Neural progenitor cell (in vitro differentiated cells): ENCODE measurements at regions not wholly inside any gene's neighbourhood (a gene's known extent, or its start where the extent isn't known, plus 50 kb on each side); places are given as distances from the start of the nearest gene placed in this dataset.
"Not testable (repeated sequence)": the region's sequence is repeated elsewhere in the genome, so short reads cannot be mapped to it uniquely, and the experiment has no call there.

ENCODE experiments used
- EZH2 ChIP-seq: fragments of 200-600 bp; sonication (generic); IDR thresholded peaks from 2 replicates; pipeline ENCODE4 v1.6.1; 2017; ENCODE audit warnings: antibody characterized with exemption, mild to moderate bottlenecking, moderate library complexity
- EZH2phosphoT487 ChIP-seq: fragments of 200-600 bp; sonication (generic); IDR thresholded peaks from 2 replicates; pipeline ENCODE4 v1.6.1; 2017; ENCODE audit warnings: antibody characterized with exemption
- TF ChIP-seq, protein P1 (sequence below): fragments of 200-600 bp; sonication (generic); IDR thresholded peaks from 2 replicates; pipeline ENCODE4 v1.5.1; 2017; ENCODE audit warnings: antibody characterized with exemption, mild to moderate bottlenecking

DNA sequence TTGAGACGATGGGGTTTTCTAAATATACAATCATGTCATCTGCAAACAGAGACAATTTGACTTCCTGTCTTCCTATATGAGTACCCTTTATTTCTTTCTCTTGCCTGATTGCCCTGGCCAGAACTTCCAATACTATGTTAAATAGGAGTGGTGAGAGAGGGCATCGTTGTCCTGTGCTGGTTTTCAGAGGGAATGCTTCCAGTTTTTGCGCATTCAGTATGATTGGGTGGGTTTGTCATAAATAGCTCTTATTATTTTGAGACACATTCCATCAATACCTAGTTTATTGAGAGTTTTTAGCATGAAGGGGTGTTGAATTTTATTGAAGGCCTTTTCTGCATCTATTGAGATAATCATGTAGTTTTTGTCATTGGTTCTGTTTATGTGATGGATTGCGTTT, 86.5 kb upstream of the SNX9 start:
- TF ChIP-seq, protein P1, sequence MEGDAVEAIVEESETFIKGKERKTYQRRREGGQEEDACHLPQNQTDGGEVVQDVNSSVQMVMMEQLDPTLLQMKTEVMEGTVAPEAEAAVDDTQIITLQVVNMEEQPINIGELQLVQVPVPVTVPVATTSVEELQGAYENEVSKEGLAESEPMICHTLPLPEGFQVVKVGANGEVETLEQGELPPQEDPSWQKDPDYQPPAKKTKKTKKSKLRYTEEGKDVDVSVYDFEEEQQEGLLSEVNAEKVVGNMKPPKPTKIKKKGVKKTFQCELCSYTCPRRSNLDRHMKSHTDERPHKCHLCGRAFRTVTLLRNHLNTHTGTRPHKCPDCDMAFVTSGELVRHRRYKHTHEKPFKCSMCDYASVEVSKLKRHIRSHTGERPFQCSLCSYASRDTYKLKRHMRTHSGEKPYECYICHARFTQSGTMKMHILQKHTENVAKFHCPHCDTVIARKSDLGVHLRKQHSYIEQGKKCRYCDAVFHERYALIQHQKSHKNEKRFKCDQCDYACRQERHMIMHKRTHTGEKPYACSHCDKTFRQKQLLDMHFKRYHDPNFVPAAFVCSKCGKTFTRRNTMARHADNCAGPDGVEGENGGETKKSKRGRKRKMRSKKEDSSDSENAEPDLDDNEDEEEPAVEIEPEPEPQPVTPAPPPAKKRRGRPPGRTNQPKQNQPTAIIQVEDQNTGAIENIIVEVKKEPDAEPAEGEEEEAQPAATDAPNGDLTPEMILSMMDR, result not testable (repeated sequence)
- TF ChIP-seq EZH2phosphoT487, EZH2: not testable (repeated sequence)
